Thyroid gland (tissue), 4 donors: ENCODE measurements at regions not wholly inside any gene's neighbourhood (a gene's known extent, or its start where the extent isn't known, plus 50 kb on each side); places are given as distances from the start of the nearest gene placed in this dataset.

Experiments used
- CTCF ChIP-seq, 6 experiments: fragments of 200-600 bp in 3 of 6; fragments of 450-650 bp in 3 of 6; sonication (generic) in 3 of 6; IDR thresholded peaks; one replicate each; pipeline ENCODE4 v1.5.1; 2016 to 2019; ENCODE audit warnings: antibody characterized with exemption in 6 of 6, mild to moderate bottlenecking in 2 of 6, inconsistent platforms in 1 of 6, moderate library complexity in 1 of 6
- POLR2A ChIP-seq, 2 donors: fragments of 450-650 bp; IDR thresholded peaks; one replicate each; pipeline ENCODE4 v1.6.1; 2017; ENCODE audit warnings: antibody characterized with exemption in 2 of 2, mild to moderate bottlenecking in 2 of 2, moderate library complexity in 1 of 2

DNA sequence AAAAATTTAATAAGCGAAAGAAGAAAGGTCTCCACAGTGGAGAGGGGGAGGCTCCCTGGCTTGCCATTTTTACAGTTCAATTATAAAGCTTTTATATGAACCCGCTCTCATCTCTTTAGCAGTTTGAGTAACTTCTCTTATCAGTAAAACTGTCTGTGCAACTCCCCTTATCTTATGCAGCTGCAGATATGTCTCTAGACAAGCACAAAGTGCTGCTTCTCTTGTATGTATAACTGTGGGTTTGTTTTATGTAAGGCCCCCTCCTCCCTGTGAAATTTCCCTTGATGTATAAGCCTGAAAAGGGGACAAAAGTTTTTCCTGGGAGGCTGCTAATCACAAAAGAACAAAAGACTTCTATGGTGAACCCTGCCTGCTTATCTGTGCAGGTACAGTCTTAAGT, 90.2 kb upstream of the USP9Y start:
- TF ChIP-seq CTCF (IDR thresholded peaks at IDR 0.05): no peak
- no peak for TF ChIP-seq POLR2A (IDR thresholded peaks at IDR 0.05)
